Astrocyte (in vitro differentiated cells and primary cell): ENCODE measurements at regions not wholly inside any gene's neighbourhood (a gene's known extent, or its start where the extent isn't known, plus 50 kb on each side); places are given as distances from the start of the nearest gene placed in this dataset.

Experiments used
- DNase-seq: peaks from one replicate; pipeline ENCODE4 v3.0.0-alpha.2; 2010; ENCODE audit warnings: low read depth
- FAIRE-seq: peaks from 2 replicates; lab custom pipeline; 2011; peaks lifted over from hg19 to GRCh38; lab: Jason Lieb, UNC
- H2AFZ ChIP-seq: 2 replicates; pipeline ENCODE4 v1.6.0; 2012; ENCODE audit warnings: low read depth, low read length, inconsistent platforms
- H3K27ac ChIP-seq: 2 replicates; pipeline ENCODE4 v1.5.1; 2011; ENCODE audit warnings: low read depth, low read length, inconsistent platforms
- H3K27me3 ChIP-seq: 2 replicates; pipeline ENCODE4 v1.6.0; 2011; ENCODE audit warnings: low read length, inconsistent platforms; ENCODE audit not compliant: insufficient read depth
- H3K36me3 ChIP-seq: 2 replicates; pipeline ENCODE4 v1.5.1; 2011; ENCODE audit warnings: low read length, inconsistent platforms; ENCODE audit not compliant: insufficient read depth
- H3K4me1 ChIP-seq: 2 replicates; pipeline ENCODE4 v1.5.1; 2011; ENCODE audit warnings: low read length, inconsistent platforms; ENCODE audit not compliant: insufficient read depth
- H3K4me2 ChIP-seq: 2 replicates; pipeline ENCODE4 v1.6.0; 2012; ENCODE audit warnings: low read length, inconsistent platforms
- H3K4me3 ChIP-seq: 2 replicates; pipeline ENCODE4 v1.5.1; 2011; ENCODE audit warnings: low read depth, mild to moderate bottlenecking, low read length, inconsistent platforms; ENCODE audit not compliant: insufficient read depth
- H3K79me2 ChIP-seq: 2 replicates; pipeline ENCODE4 v1.6.0; 2012; ENCODE audit warnings: mild to moderate bottlenecking, low read length, inconsistent platforms; ENCODE audit not compliant: insufficient read depth
- H3K9ac ChIP-seq: 2 replicates; pipeline ENCODE4 v1.6.0; 2012; ENCODE audit warnings: mild to moderate bottlenecking, low read length, inconsistent platforms
- H3K9me3 ChIP-seq: 2 replicates; pipeline ENCODE4 v1.5.1; 2012; ENCODE audit warnings: low read depth, mild to moderate bottlenecking, low read length, inconsistent platforms; ENCODE audit not compliant: insufficient read depth
- H4K20me1 ChIP-seq: 2 replicates; pipeline ENCODE4 v1.6.0; 2012; ENCODE audit warnings: low read length, inconsistent platforms; ENCODE audit not compliant: insufficient read depth
- H3K27ac Mint-ChIP-seq: one replicate; pipeline ENCODE4 v1.8.0; 2021; ENCODE audit warnings: mild to moderate bottlenecking, mixed read lengths; ENCODE audit not compliant: unreplicated experiment
- H3K27me3 Mint-ChIP-seq: one replicate; pipeline ENCODE4 v1.8.0; 2021; ENCODE audit warnings: low read depth, mixed read lengths; ENCODE audit not compliant: unreplicated experiment
- H3K36me3 Mint-ChIP-seq: one replicate; pipeline ENCODE4 v1.8.0; 2021; ENCODE audit warnings: low read depth, mixed read lengths; ENCODE audit not compliant: unreplicated experiment
- H3K4me1 Mint-ChIP-seq: one replicate; pipeline ENCODE4 v1.8.0; 2021; ENCODE audit warnings: low read depth, mixed read lengths; ENCODE audit not compliant: unreplicated experiment
- H3K4me3 Mint-ChIP-seq: one replicate; pipeline ENCODE4 v1.8.0; 2021; ENCODE audit warnings: mild to moderate bottlenecking, moderate library complexity, mixed read lengths; ENCODE audit not compliant: unreplicated experiment
- H3K9me3 Mint-ChIP-seq: one replicate; pipeline ENCODE4 v1.8.0; 2021; ENCODE audit warnings: mild to moderate bottlenecking, mixed read lengths; ENCODE audit not compliant: unreplicated experiment
- CTCF ChIP-seq: IDR thresholded peaks from 2 replicates; pipeline ENCODE4 v1.5.1; 2011; ENCODE audit warnings: low read depth, mild to moderate bottlenecking, inconsistent platforms, low read length, moderate library complexity; ENCODE audit not compliant: insufficient read depth
- EZH2 ChIP-seq: IDR thresholded peaks from 2 replicates; pipeline ENCODE4 v1.6.1; 2012; ENCODE audit warnings: mild to moderate bottlenecking, low read length, inconsistent platforms; ENCODE audit not compliant: insufficient read depth

GRCh38 chr12:107288414-107289127 lies 195.2 kb upstream of the CRY1 start:
- H3K27ac ChIP-seq, result no peak overlapping the region
- H3K9me3 ChIP-seq, result no peaks in the 10 kb centered on the region
- H3K27ac Mint-ChIP-seq, result no peak overlapping the region
- no peaks in the 10 kb centered on the region for H4K20me1 ChIP-seq
- no peak overlapping the region for H3K4me3 ChIP-seq
- no peaks in the 10 kb centered on the region for H3K4me1 Mint-ChIP-seq
- peaks cover 15% of the 10 kb centered on the region for H3K27me3 Mint-ChIP-seq
- no peaks in the 10 kb centered on the region for H3K27me3 ChIP-seq
- H3K9me3 Mint-ChIP-seq, result peaks cover 4% of the 10 kb centered on the region
- H3K36me3 ChIP-seq, result no peaks in the 10 kb centered on the region
- FAIRE-seq (no peak), DNase-seq (peak; percentile 25)
- H3K4me3 Mint-ChIP-seq, result no peak overlapping the region
- TF ChIP-seq CTCF (no peak), EZH2 (no peak)
- peak overlapping the region; percentile 24 for H2AFZ ChIP-seq
- no peak overlapping the region for H3K9ac ChIP-seq
- no peaks in the 10 kb centered on the region for H3K36me3 Mint-ChIP-seq
- H3K4me2 ChIP-seq, result peak overlapping the region; percentile 25
- peaks cover 6% of the 10 kb centered on the region for H3K4me1 ChIP-seq
- no peaks in the 10 kb centered on the region for H3K79me2 ChIP-seq

GRCh38 chr12:107291018-107291417 lies 197.7 kb upstream of the CRY1 start:
- FAIRE-seq, result no peak
- Histone ChIP-seq H4K20me1 (no peaks in the 10 kb centered on the region), H3K4me2 (no peak overlapping the region), H3K27me3 (peaks cover 3% of the 10 kb centered on the region), H3K79me2 (no peaks in the 10 kb centered on the region), H3K4me3 (no peak overlapping the region), H3K36me3 (no peaks in the 10 kb centered on the region), H3K9ac (no peak overlapping the region), H2AFZ (no peak overlapping the region), H3K27ac (no peak overlapping the region), H3K9me3 (no peaks in the 10 kb centered on the region), H3K4me1 (peaks cover 6% of the 10 kb centered on the region)
- DNase-seq, result no peak
- Mint-ChIP-seq H3K36me3 (no peaks in the 10 kb centered on the region), H3K9me3 (peaks cover 3% of the 10 kb centered on the region), H3K4me1 (no peaks in the 10 kb centered on the region), H3K4me3 (no peak overlapping the region), H3K27ac (no peak overlapping the region), H3K27me3 (peaks cover 16% of the 10 kb centered on the region)
- TF ChIP-seq EZH2 (no peak), CTCF (no peak)

GRCh38 chr12:107296681-107297089 lies 203.3 kb upstream of the CRY1 start:
- Histone ChIP-seq H3K79me2 (no peaks in the 10 kb centered on the region), H2AFZ (no peak overlapping the region), H3K9ac (no peak overlapping the region), H3K36me3 (no peaks in the 10 kb centered on the region), H3K4me3 (no peak overlapping the region), H3K4me1 (peaks cover 4% of the 10 kb centered on the region), H4K20me1 (no peaks in the 10 kb centered on the region), H3K27ac (no peak overlapping the region), H3K27me3 (peaks cover 3% of the 10 kb centered on the region), H3K9me3 (no peaks in the 10 kb centered on the region), H3K4me2 (peak overlapping the region; percentile 24)
- TF ChIP-seq EZH2, result no peak
- TF ChIP-seq CTCF, result no peak
- Mint-ChIP-seq H3K27me3 (peaks cover 16% of the 10 kb centered on the region), H3K27ac (no peak overlapping the region), H3K4me1 (no peaks in the 10 kb centered on the region), H3K9me3 (peaks cover 3% of the 10 kb centered on the region), H3K4me3 (no peak overlapping the region), H3K36me3 (no peaks in the 10 kb centered on the region)
- FAIRE-seq (no peak), DNase-seq (peak; percentile 72)
